ENCODE measurements at regions not wholly inside any gene's neighbourhood (a gene's known extent, or its start where the extent isn't known, plus 50 kb on each side); places are given as distances from the start of the nearest gene placed in this dataset.
A peak's percentile ranks its signal among the peaks of the same experiment; 100 is the strongest.

DNA sequence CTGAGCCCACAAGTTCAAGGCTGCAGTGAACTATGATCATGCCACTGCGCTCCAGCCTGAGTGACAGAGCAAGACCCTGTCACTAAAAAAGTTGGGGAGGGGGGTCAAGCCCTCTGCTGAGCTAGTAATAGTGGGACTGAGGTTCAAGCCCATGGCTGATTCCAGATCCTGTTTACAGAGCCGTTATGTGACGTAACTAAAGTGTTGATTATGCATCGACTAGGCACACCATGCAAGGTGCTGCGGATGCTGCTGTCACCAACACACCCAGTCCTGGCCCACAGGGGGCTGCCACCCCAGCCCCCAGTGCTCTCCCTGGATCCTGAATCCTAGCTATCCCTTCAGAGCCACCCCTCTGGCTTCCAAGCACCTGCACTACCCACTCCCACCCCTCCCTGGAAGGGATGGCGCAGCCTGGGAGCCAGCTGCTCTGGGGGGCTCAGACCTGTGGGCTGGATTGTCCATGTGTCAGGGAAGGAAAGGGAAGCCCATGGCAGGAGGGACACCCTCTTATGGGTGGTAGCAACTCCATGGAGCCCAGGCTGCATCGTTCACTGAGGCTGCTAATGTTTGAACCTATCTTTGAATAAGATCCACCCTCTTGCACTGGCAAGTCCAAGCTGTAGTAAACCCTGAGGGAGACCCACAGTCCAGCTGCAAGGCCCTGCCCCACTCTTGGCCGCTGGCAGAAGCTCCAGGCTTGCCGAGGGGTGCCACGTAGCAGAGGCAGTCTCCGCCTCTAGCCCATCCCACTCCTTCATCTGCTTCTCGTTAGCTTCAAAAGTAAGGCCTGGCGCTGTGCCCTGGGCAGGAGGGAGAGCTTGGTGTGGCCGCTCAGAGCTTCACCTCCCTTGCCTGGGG lies 95.0 kb downstream of the SNX5 start:
- no peak overlapping the region for H3K4me3 ChIP-seq
- H4K20me1 ChIP-seq = no peaks in the 10 kb centered on the region
- TF ChIP-seq Cebpa-rat (IDR thresholded peaks at IDR 0.05) = no peak
- no peaks in the 10 kb centered on the region for H3K9me3 ChIP-seq
- H3K4me2 ChIP-seq = peak overlapping the region; percentile 63
- 0 out of 2 replicates have a peak overlapping the region, but pooled peaks have one; percentile 9 for H3K9ac ChIP-seq
- H3K4me1 ChIP-seq = peaks cover 97% of the 10 kb centered on the region
- H3K36me3 ChIP-seq = no peaks in the 10 kb centered on the region
- 0 out of 2 replicates have a peak overlapping the region, but pooled peaks have one; percentile 30 for H3K27ac ChIP-seq
- H3K27me3 ChIP-seq = no peaks in the 10 kb centered on the region

DNA sequence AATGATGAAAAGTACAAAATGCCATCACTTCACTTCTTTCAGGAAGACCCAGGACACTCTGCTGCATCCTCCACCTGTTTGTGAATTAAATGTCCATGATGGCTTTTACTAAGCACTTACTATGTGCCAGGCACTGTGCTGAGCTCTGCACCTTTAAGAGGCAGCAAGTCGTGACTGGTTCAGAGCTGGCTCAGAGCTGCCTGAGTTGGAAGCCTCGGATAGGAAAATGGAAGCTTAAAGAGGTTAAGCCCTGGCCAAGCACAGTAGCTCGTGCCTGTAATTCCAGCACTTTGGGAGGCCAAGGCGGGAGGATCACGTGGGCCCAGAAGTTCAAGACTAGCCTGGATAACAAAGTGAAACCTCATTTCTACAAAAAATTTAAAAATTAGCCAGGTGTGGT lies 95.6 kb downstream of the SNX5 start:
- H4K20me1 ChIP-seq = no peaks in the 10 kb centered on the region
- no peak overlapping the region for H3K4me3 ChIP-seq
- H3K4me2 ChIP-seq = peak overlapping the region; percentile 68
- TF ChIP-seq Cebpa-rat (IDR thresholded peaks at IDR 0.05) = no peak
- H3K4me1 ChIP-seq = peaks cover 95% of the 10 kb centered on the region
- no peaks in the 10 kb centered on the region for H3K9me3 ChIP-seq
- H3K36me3 ChIP-seq = no peaks in the 10 kb centered on the region
- H3K27me3 ChIP-seq = no peaks in the 10 kb centered on the region
- no peak overlapping the region for H3K9ac ChIP-seq
- H3K27ac ChIP-seq = 0 out of 2 replicates have a peak overlapping the region, but pooled peaks have one; percentile 48

DNA sequence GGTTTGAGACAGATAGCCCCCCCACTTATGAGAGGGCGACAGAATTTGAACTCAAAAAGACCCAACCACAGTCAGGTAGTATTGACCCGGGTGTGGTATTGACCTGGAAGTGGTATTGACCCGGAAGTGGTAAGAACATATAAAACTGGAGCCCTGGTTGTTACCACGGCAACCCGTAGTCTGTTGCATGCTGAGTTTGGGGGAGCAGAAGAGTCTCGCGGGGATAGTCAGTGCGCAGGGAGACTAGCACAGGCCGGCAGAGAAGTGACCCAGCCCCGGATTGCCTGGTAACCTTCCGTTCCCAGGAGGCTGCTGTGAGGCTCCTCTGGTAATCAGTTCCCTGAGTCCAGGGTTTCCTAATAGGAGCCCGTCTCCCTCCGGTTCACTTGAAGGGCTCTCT lies 96.2 kb downstream of the SNX5 start:
- Histone ChIP-seq H3K27me3 (no peaks in the 10 kb centered on the region), H3K36me3 (no peaks in the 10 kb centered on the region), H3K4me3 (no peak overlapping the region), H3K4me2 (peak overlapping the region; percentile 68), H3K4me1 (peaks cover 98% of the 10 kb centered on the region), H4K20me1 (no peaks in the 10 kb centered on the region), H3K27ac (peak overlapping the region; percentile 48; the same call in 1 of the 2 replicates), H3K9me3 (no peaks in the 10 kb centered on the region), H3K9ac (no peak overlapping the region)
- no peak for TF ChIP-seq Cebpa-rat (IDR thresholded peaks at IDR 0.05)

DNA sequence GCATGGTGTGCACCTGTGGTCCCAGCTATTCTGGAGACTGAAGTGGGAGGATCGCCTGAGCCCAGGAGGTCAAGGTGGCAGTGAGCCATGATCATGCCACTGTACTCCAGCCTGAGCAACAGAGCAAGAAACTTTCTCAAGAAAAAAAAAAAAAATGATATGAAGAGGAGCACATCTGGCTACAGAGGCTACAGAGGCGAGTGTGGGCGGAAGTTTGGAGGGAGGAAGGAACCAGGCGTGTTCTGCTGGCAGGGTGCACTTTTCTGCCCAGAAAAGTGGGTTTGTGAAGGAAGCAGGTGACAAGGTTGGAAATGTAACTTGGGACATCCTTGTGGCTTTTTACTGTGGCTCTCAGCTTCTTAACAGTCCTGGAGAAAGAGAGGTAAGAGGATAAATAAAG lies 96.7 kb downstream of the SNX5 start:
- H3K36me3 ChIP-seq = no peaks in the 10 kb centered on the region
- no peak for TF ChIP-seq Cebpa-rat (IDR thresholded peaks at IDR 0.05)
- no peak overlapping the region for H3K4me3 ChIP-seq
- H4K20me1 ChIP-seq = no peaks in the 10 kb centered on the region
- H3K4me1 ChIP-seq = peaks cover 98% of the 10 kb centered on the region
- H3K27ac ChIP-seq = peak overlapping the region; percentile 48; the same call in 1 of the 2 replicates
- no peak overlapping the region for H3K9ac ChIP-seq
- no peaks in the 10 kb centered on the region for H3K9me3 ChIP-seq
- peak overlapping the region; percentile 68 for H3K4me2 ChIP-seq
- no peaks in the 10 kb centered on the region for H3K27me3 ChIP-seq

DNA sequence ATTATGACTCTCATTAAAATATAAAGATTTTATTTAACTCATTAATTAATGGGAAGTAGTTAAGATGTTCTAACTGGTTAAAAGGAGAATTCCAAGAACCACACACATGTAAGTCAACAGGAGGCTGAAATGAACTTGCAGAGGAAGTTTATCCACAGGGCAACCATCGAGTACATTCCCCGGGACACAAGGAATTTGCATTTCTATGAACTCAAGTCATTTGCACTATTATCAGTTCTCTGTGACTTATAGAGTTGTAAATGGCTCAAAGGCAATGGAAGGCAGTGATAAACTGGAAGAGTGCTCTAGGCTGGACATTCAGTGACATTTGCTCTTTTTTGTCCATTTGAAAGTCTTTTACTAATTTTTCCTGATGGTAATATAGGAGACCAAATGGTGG lies 97.4 kb downstream of the SNX5 start:
- Histone ChIP-seq H3K9ac (no peak overlapping the region), H3K27me3 (no peaks in the 10 kb centered on the region), H4K20me1 (no peaks in the 10 kb centered on the region), H3K27ac (0 out of 2 replicates have a peak overlapping the region, but pooled peaks have one; percentile 41), H3K4me1 (peaks cover 98% of the 10 kb centered on the region), H3K9me3 (no peaks in the 10 kb centered on the region), H3K4me2 (peak overlapping the region; percentile 68), H3K36me3 (no peaks in the 10 kb centered on the region), H3K4me3 (no peak overlapping the region)
- TF ChIP-seq Cebpa-rat (IDR thresholded peaks at IDR 0.05) = no peak

DNA sequence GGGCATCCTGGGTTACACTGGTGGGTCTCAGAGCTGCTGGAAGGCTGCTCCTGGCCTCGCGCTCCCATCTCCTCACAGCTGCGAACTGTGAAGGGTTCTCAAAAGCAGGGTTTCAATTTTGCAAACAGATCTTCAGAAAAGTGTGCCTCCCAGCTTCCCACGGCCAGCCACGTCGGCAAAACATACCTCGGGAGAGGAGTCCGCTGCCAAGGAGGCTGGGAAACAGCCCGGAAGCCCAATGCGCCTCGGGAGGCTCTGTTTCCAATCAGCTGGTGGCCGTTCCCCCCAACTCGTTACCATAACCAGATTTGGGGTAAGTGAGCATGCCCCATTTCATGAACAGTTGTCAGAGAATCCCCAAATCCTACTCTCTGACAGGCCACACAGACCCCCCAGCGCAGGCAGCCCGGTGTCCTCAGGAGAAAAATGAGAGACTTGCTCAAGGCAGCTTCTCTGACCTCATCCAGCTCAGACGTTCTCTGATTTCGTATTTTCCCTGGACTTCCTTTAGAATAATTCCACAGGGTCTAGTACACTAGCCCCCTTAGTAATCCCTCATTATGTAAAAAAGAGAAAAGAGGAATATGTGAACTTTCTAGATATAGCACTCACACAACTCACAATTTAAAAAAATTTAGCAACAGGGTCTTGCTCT lies 98.4 kb downstream of the SNX5 start:
- Histone ChIP-seq H3K9ac (no peak overlapping the region), H3K9me3 (no peaks in the 10 kb centered on the region), H3K36me3 (no peaks in the 10 kb centered on the region), H3K4me1 (peaks cover 98% of the 10 kb centered on the region), H3K27me3 (no peaks in the 10 kb centered on the region), H3K4me3 (no peak overlapping the region), H3K4me2 (0 out of 2 replicates have a peak overlapping the region, but pooled peaks have one; percentile 9), H4K20me1 (no peaks in the 10 kb centered on the region), H3K27ac (no peak overlapping the region)
- no peak for TF ChIP-seq Cebpa-rat (IDR thresholded peaks at IDR 0.05)

DNA sequence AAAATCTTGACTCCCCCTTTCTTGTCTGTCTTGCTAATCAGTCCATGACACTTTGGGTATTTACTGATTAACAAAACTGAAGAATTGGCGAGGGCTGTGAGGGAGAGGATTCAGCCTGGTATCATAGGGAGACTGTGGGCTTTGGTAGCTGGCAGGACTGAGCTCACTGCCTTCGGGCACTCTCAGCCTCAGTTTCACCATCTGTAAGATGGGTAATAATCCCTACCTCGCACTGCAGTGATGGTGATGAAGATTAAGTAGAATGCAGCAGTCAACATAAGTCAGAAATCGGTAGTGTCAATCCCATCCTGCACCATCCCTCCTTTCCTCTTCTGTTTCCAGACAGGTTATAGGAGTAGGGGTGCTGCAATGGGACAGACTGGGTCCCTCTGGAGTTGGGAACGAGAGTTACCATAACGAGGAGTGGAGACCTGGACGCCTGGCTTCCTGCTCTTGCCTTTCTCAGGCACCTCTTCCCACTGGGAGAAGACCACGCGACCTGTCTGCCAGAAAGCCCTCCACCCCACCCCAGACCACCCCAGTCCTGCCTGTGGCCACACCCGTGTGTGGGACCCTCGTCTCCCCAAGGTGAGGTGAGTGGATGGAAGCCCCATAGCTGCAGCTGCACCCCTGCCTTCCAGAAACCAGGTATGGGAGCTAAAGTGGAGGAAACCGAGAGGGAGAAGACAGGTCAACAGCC lies 99.1 kb downstream of the SNX5 start:
- Histone ChIP-seq H3K9me3 (no peaks in the 10 kb centered on the region), H3K36me3 (no peaks in the 10 kb centered on the region), H3K4me2 (0 out of 2 replicates have a peak overlapping the region, but pooled peaks have one; percentile 9), H3K4me3 (no peak overlapping the region), H3K9ac (no peak overlapping the region), H4K20me1 (no peaks in the 10 kb centered on the region), H3K27me3 (no peaks in the 10 kb centered on the region), H3K4me1 (peaks cover 92% of the 10 kb centered on the region), H3K27ac (no peak overlapping the region)
- no peak for TF ChIP-seq Cebpa-rat (IDR thresholded peaks at IDR 0.05)

DNA sequence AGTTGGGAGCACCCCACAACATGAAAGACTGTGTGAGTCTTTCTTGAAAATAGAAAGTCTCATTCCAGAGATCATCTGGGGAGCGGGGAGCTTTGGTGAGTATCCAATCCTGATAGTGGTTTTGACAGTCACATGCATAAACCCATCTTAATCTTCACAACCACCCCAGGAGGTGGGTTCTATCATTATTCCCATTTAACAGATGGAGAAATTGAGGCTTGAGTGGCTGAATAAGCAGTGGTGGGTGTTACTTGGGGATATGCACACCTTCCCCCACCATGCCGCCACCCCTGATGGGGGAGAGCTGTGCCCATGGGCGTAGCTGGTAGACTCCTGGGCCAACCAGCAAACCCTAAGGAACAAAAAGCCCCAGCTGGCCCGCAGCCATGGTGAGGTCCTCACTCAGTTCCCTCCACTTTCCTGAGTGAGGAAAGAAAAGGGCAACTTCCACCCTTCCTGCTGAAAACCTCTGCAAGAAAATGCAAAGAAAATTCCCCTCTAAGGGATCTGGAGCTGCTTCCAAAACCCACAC lies 99.8 kb downstream of the SNX5 start:
- Histone ChIP-seq H3K36me3 (no peaks in the 10 kb centered on the region), H4K20me1 (no peaks in the 10 kb centered on the region), H3K4me3 (no peak overlapping the region), H3K4me2 (no peak overlapping the region), H3K4me1 (peaks cover 85% of the 10 kb centered on the region), H3K9ac (no peak overlapping the region), H3K9me3 (no peaks in the 10 kb centered on the region), H3K27ac (no peak overlapping the region), H3K27me3 (no peaks in the 10 kb centered on the region)
- no peak for TF ChIP-seq Cebpa-rat (IDR thresholded peaks at IDR 0.05)

DNA sequence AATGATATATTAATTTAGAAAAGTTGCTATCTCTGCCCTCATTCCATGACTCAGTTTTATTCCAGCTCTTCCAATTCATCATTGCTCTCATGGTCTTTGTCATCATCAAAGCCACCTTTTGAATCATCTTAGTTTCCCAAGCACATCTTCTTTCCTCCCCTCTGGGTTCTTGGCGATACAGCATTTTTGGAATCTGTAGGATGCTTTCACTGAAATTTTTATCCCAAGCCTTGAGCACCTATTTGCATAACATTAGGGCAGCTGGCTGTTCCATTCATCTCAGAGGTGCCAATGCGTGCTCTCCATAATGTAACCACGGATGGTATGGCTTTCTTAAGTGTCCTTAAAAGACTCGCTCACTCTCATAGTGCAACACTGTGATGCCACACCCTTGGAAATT lies 100.4 kb downstream of the SNX5 start:
- Histone ChIP-seq H3K27me3 (no peaks in the 10 kb centered on the region), H3K36me3 (no peaks in the 10 kb centered on the region), H3K4me3 (no peak overlapping the region), H3K9ac (no peak overlapping the region), H3K27ac (no peak overlapping the region), H3K4me1 (peaks cover 82% of the 10 kb centered on the region), H3K4me2 (peak overlapping the region; percentile 89; the same call in 1 of the 2 replicates), H3K9me3 (no peaks in the 10 kb centered on the region), H4K20me1 (no peaks in the 10 kb centered on the region)
- TF ChIP-seq Cebpa-rat (IDR thresholded peaks at IDR 0.05) = no peak
